Astrocyte of the spinal cord (primary cell): ENCODE measurements at regions not wholly inside any gene's neighbourhood (a gene's known extent, or its start where the extent isn't known, plus 50 kb on each side); places are given as distances from the start of the nearest gene placed in this dataset.

Experiments
- DNase-seq: peaks from one replicate; pipeline ENCODE4 v3.0.0; 2011; ENCODE audit warnings: low read depth, low spot score
- H3K4me3 ChIP-seq: 2 replicates; pipeline ENCODE4 v1.5.1; 2011; ENCODE audit warnings: low read depth, mild to moderate bottlenecking, low read length, moderate library complexity
- in situ Hi-C: cut with HindIII; loops from 2 replicates; pipeline ENCODE4 v1.10.0; 2017; ENCODE audit warnings: low sequenced_read_pairs
- TF ChIP-seq, protein P1 (sequence below): IDR thresholded peaks from 2 replicates; pipeline ENCODE4 v1.5.1; 2012; ENCODE audit warnings: low read depth, mild to moderate bottlenecking, low read length, inconsistent platforms

DNA sequence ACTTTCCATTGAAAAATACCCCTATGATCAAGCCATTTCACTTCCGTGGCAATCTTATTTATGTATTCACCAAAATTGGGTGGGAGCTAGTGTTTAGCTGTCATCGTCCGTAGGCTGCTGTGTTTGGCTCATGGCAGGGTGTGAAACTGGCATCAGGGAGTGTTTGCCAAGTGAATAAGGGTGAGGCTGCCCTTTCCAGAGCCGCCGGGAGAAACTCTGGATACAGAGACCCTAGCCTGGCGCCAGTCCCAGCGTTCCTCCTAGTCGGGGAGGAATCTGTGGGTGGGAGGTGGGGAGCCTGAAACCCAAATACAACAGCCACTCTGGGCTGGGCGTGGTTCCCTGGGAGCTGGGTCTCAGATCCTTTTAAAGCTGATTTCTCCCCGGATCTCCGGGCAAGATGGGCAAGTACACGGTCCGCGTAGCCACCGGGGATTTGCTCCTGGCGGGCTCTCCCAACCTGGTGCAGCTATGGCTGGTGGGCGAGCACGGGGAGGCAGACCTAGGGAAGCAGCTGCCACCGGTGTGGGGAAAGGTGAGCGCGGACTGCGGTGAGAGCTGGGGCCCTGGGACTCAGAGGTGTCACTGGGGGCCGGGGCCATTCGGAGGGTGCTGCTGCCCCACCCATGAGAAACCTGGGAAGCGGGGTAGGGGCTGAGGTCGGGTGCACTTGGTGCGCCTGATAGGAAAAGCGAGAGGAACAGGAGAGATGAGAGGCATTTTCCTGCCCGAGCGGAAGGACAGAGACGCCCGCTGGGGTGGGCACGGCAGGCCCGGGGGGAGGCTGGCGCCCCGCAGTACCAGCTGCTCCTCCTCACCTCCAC, 62.1 kb upstream of the TEKT1 start:
- in situ Hi-C loops: no loop called here
- TF ChIP-seq, protein P1, sequence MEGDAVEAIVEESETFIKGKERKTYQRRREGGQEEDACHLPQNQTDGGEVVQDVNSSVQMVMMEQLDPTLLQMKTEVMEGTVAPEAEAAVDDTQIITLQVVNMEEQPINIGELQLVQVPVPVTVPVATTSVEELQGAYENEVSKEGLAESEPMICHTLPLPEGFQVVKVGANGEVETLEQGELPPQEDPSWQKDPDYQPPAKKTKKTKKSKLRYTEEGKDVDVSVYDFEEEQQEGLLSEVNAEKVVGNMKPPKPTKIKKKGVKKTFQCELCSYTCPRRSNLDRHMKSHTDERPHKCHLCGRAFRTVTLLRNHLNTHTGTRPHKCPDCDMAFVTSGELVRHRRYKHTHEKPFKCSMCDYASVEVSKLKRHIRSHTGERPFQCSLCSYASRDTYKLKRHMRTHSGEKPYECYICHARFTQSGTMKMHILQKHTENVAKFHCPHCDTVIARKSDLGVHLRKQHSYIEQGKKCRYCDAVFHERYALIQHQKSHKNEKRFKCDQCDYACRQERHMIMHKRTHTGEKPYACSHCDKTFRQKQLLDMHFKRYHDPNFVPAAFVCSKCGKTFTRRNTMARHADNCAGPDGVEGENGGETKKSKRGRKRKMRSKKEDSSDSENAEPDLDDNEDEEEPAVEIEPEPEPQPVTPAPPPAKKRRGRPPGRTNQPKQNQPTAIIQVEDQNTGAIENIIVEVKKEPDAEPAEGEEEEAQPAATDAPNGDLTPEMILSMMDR: no peak
- DNase-seq: no peak
- H3K4me3 ChIP-seq: no peak overlapping the region

DNA sequence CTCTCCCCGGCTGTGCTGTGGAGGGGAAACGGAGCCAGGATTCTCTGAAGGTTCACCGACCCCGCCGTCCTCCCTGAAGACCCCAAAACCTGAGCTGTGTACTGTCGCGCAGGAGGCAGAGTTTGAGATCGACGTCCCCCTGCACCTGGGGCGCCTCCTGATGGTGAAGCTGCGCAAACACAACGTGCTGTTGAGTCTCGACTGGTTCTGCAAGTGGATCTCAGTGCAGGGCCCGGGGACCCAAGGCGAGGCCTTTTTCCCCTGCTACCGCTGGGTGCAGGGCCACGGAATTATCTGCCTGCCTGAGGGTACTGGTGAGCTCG, 62.6 kb upstream of the TEKT1 start:
- no peak for DNase-seq
- in situ Hi-C loops: no loop called here
- TF ChIP-seq, protein P1: peak; percentile 52
- H3K4me3 ChIP-seq: no peak overlapping the region

DNA sequence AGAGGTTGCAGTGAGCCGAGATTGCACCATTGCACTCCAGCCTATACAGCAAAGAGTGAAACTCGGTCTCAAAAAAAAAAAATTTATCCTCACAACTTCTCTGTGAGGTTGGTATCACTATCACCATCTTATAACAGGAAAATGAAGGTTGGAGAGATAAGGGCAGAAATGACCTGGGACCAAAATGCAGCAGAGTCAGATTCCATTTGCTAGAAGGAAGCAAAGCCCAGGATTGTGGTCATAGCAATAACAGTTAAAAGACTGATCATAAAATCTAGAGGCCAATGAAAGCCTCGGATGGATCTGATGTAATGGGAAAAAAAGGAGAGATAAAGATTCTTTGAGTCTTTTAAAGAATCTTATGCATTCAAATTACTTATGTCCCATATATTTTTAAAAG, 69.6 kb upstream of the TEKT1 start:
- H3K4me3 ChIP-seq: no peak overlapping the region
- no peak for DNase-seq
- TF ChIP-seq, protein P1: no peak
- in situ Hi-C loops: no loop called here

DNA sequence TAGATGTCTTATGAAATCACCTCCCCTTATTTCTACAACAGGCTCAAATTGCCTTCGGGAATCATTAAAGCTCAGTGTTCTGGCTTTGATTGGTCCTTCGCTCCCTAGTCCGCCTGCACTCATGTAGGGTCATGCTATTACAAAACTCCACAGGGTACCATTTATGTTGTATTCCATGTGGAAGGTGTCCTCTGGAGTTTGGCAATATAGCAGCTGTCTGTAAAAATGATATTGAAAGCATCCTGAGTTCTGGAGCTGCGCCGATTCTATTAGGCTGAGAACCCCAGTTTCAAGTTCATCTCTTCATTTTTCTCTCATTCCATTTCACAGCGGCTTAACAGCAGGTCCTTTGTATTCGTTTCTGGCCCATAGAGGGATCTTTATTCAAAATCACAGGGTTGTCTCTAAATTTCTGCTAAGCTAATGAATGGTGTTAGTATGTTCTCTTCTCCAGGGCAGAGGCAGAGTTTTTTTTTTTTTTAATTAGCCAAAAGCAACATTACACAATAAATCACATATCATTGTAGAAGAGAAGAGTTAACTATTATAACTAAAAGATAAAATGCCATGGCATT, 71.9 kb upstream of the TEKT1 start:
- no peak for DNase-seq
- in situ Hi-C loops: no loop called here
- TF ChIP-seq, protein P1: no peak
- no peak overlapping the region for H3K4me3 ChIP-seq

DNA sequence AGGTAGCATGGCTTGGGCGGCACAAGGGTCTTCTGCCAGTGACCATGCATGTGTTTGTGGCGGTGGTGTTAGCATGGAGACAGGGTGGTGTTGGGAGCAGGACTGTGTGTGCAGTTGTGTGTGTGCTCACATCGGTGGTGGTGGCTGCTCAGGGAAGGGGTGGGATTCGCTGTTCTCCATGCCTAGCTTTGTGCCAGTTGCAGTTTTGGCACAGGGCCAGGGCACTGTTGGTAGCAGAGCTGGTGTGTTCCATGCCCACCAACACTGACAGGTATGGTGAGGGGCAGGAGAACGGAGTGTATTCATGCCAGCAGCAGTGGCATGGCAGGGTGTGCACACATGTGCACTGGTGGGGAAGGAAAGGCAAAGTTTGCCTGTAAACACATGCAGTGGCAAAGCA, 77.3 kb upstream of the TEKT1 start:
- in situ Hi-C loops: no loop called here
- H3K4me3 ChIP-seq: no peak overlapping the region
- TF ChIP-seq, protein P1: no peak
- DNase-seq: no peak

DNA sequence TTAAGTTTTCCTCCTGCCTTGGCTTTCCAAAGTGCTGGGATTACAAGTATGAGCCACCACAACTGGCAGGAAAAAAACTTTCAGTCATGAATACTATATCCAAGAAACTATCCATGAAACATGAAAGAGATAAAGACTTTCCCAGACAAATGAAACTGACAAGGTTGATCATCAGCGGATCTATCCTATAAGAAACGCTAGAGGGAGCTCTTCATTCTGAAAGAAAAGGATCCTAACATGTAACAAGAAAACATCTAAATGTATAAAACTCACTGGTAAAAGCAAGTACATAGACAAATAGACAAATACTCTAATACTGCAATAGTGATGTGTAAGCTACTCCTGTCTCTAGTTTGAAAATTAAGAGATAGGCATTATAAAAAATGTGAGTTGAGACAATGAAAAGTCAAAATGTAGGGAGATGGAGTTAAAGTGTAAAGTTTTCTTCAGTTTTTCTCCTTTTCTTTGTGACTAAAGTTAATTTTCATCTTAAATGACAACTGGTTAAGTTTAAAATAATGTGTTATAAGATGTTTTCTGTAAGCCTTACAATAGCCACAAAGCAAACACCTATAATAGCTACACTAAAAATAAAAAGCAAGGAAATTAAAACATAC, 79.6 kb upstream of the TEKT1 start:
- in situ Hi-C loops: no loop called here
- TF ChIP-seq, protein P1: peak; percentile 70
- peak; percentile 61 for DNase-seq
- no peak overlapping the region for H3K4me3 ChIP-seq
